ENCODE measurements at regions not wholly inside any gene's neighbourhood (a gene's known extent, or its start where the extent isn't known, plus 50 kb on each side); places are given as distances from the start of the nearest gene placed in this dataset.

- H3K9me3 ChIP-seq (ENCODE audit: control insufficient read depth, insufficient read depth, low read length): no peaks in the 10 kb centered on the region
- no peaks in the 10 kb centered on the region for H3K27me3 Mint-ChIP-seq (ENCODE audit: low read depth in 2 of 2)
- H3K36me3 ChIP-seq (ENCODE audit: control insufficient read depth, insufficient read depth, low read length): no peaks in the 10 kb centered on the region
- H3K27me3 ChIP-seq (ENCODE audit: control insufficient read depth, insufficient read depth, low read length): no peaks in the 10 kb centered on the region
- H3K27ac Mint-ChIP-seq: no peak overlapping the region
- H3K4me1 Mint-ChIP-seq: no peaks in the 10 kb centered on the region
- TF ChIP-seq CTCF (IDR thresholded peaks at IDR 0.05): no peak
- peaks cover 0 to 4% of the 10 kb centered on the region in 2 donors for H3K9me3 Mint-ChIP-seq
- WGBS (ENCODE audit: insufficient coverage): 91% methylated on average over 12 of the region's 12 CpGs
- H3K36me3 Mint-ChIP-seq: no peaks in the 10 kb centered on the region
- DNase-seq: no peak
- no peaks in the 10 kb centered on the region for H3K4me1 ChIP-seq (ENCODE audit: control insufficient read depth, insufficient read depth, low read length)
- no peak overlapping the region for H3K4me3 ChIP-seq (ENCODE audit: low read length)
- no peak overlapping the region for H3K27ac ChIP-seq (ENCODE audit: low read length)
- peak in 1 of 3 donors; percentile 5 for ATAC-seq
- H3K4me3 Mint-ChIP-seq: no peak overlapping the region
- intact Hi-C loops (cut with micrococcal nuclease): no loop called here
Measured at GRCh38 chr14:104288272-104288671, 149.9 kb downstream of the KIF26A start.

GRCh38 chr14:104289507-104289906 lies 151.1 kb downstream of the KIF26A start:
- H3K4me1 Mint-ChIP-seq: no peaks in the 10 kb centered on the region

GRCh38 chr14:104290058-104290667 lies 151.8 kb downstream of the KIF26A start:
- no peaks in the 10 kb centered on the region for H3K9me3 ChIP-seq (ENCODE audit: control insufficient read depth, insufficient read depth, low read length)
- ATAC-seq: no peak
- no peak for TF ChIP-seq CTCF (IDR thresholded peaks at IDR 0.05)
- H3K4me1 Mint-ChIP-seq: no peaks in the 10 kb centered on the region
- intact Hi-C loops (cut with micrococcal nuclease): no loop called here
- H3K27me3 Mint-ChIP-seq (ENCODE audit: low read depth in 2 of 2): no peaks in the 10 kb centered on the region
- no peak for DNase-seq
- no peak overlapping the region for H3K4me3 ChIP-seq (ENCODE audit: low read length)
- no peak overlapping the region for H3K27ac ChIP-seq (ENCODE audit: low read length)
- no peak overlapping the region for H3K27ac Mint-ChIP-seq
- no peaks in the 10 kb centered on the region for H3K4me1 ChIP-seq (ENCODE audit: control insufficient read depth, insufficient read depth, low read length)
- no peak overlapping the region for H3K4me3 Mint-ChIP-seq
- peaks cover 0 to 4% of the 10 kb centered on the region in 2 donors for H3K9me3 Mint-ChIP-seq
- no peaks in the 10 kb centered on the region for H3K27me3 ChIP-seq (ENCODE audit: control insufficient read depth, insufficient read depth, low read length)
- H3K36me3 Mint-ChIP-seq: no peaks in the 10 kb centered on the region
- H3K36me3 ChIP-seq (ENCODE audit: control insufficient read depth, insufficient read depth, low read length): no peaks in the 10 kb centered on the region
- 81% methylated on average over 14 of the region's 14 CpGs for WGBS (ENCODE audit: insufficient coverage)

More at GRCh38 chr14:104289507-104289906, 151.1 kb downstream of the KIF26A start:
- Histone ChIP-seq H3K9me3 (ENCODE audit: control insufficient read depth, insufficient read depth, low read length) (no peaks in the 10 kb centered on the region), H3K27ac (ENCODE audit: low read length) (no peak overlapping the region), H3K4me1 (ENCODE audit: control insufficient read depth, insufficient read depth, low read length) (no peaks in the 10 kb centered on the region), H3K4me3 (ENCODE audit: low read length) (no peak overlapping the region), H3K36me3 (ENCODE audit: control insufficient read depth, insufficient read depth, low read length) (no peaks in the 10 kb centered on the region), H3K27me3 (ENCODE audit: control insufficient read depth, insufficient read depth, low read length) (no peaks in the 10 kb centered on the region)
- Mint-ChIP-seq H3K27ac (no peak overlapping the region), H3K4me3 (no peak overlapping the region), H3K27me3 (ENCODE audit: low read depth in 2 of 2) (no peaks in the 10 kb centered on the region), H3K36me3 (no peaks in the 10 kb centered on the region), H3K9me3 (peaks cover 0 to 4% of the 10 kb centered on the region in 2 donors)
- 55% methylated on average over 3 of the region's 3 CpGs for WGBS (ENCODE audit: insufficient coverage)
- ATAC-seq (no peak), DNase-seq (no peak)
- TF ChIP-seq CTCF (IDR thresholded peaks at IDR 0.05): no peak
- intact Hi-C loops (cut with micrococcal nuclease): no loop called here

DNA sequence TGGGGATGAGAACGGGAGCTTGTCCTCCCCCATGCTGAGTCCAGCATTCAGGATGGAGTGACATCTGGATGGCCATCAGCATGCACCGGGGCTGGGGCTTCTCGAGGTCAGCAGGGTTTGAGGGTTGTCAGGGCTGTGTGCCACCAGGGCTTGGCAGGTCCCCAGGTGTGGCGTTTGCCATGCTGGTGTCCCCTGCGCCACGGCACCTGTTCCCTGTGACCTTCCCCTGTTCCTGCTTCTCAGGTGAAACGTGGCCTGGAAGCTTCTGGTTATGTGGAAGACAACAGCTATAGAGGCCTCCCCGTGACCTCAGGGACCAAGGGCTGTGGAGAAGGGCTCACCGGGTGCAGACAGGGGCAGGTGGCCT lies 152.4 kb downstream of the KIF26A start:
- Histone ChIP-seq H3K9me3 (ENCODE audit: control insufficient read depth, insufficient read depth, low read length) (no peaks in the 10 kb centered on the region), H3K36me3 (ENCODE audit: control insufficient read depth, insufficient read depth, low read length) (no peaks in the 10 kb centered on the region), H3K27ac (ENCODE audit: low read length) (no peak overlapping the region), H3K4me1 (ENCODE audit: control insufficient read depth, insufficient read depth, low read length) (no peaks in the 10 kb centered on the region), H3K27me3 (ENCODE audit: control insufficient read depth, insufficient read depth, low read length) (no peaks in the 10 kb centered on the region), H3K4me3 (ENCODE audit: low read length) (no peak overlapping the region)
- no peaks in the 10 kb centered on the region for H3K4me1 Mint-ChIP-seq
- TF ChIP-seq CTCF (IDR thresholded peaks at IDR 0.05): no peak
- peaks cover 0 to 4% of the 10 kb centered on the region in 2 donors for H3K9me3 Mint-ChIP-seq
- DNase-seq (no peak), ATAC-seq (no peak)
- no peak overlapping the region for H3K4me3 Mint-ChIP-seq
- no peak overlapping the region for H3K27ac Mint-ChIP-seq
- intact Hi-C loops (cut with micrococcal nuclease): no loop called here
- H3K27me3 Mint-ChIP-seq (ENCODE audit: low read depth in 2 of 2): no peaks in the 10 kb centered on the region
- 89% methylated on average over 9 of the region's 9 CpGs for WGBS (ENCODE audit: insufficient coverage)
- no peaks in the 10 kb centered on the region for H3K36me3 Mint-ChIP-seq
